ENCODE measurements at regions not wholly inside any gene's neighbourhood (a gene's known extent, or its start where the extent isn't known, plus 50 kb on each side); places are given as distances from the start of the nearest gene placed in this dataset.

DNA sequence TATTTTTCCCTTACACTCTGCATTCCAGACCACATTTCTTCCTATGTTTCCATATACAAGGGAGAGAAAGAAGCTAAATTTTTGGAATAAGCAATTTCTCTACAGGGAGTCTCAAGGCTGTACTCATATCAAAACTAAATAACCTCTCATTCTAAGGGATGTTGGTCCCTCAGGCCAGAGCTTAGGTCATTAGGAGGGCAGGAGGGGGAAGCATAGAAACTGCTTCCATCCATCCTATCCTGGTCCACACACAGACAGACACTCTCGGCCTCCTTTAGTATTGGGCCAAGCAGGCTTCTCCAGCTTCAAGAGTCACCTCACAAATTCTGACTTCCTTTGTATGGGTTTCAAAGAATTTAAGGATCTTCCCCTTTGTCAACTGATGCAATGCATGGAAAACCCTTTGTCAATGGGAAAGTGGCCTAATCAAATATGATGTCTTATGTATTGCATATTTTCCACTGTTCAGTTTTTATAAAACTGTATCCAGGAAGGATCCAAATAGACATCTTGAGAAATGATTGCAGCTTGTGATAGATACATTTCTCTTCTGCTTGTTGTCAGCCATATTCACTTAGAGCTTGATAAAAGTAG, 140.7 kb upstream of the RARB start (continued):
- TF ChIP-seq, protein P1, sequence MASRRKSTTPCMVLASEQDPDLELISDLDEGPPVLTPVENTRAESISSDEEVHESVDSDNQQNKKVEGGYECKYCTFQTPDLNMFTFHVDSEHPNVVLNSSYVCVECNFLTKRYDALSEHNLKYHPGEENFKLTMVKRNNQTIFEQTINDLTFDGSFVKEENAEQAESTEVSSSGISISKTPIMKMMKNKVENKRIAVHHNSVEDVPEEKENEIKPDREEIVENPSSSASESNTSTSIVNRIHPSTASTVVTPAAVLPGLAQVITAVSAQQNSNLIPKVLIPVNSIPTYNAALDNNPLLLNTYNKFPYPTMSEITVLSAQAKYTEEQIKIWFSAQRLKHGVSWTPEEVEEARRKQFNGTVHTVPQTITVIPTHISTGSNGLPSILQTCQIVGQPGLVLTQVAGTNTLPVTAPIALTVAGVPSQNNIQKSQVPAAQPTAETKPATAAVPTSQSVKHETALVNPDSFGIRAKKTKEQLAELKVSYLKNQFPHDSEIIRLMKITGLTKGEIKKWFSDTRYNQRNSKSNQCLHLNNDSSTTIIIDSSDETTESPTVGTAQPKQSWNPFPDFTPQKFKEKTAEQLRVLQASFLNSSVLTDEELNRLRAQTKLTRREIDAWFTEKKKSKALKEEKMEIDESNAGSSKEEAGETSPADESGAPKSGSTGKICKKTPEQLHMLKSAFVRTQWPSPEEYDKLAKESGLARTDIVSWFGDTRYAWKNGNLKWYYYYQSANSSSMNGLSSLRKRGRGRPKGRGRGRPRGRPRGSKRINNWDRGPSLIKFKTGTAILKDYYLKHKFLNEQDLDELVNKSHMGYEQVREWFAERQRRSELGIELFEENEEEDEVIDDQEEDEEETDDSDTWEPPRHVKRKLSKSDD (conservative IDR thresholded peaks at IDR 0.05; ENCODE audit: low read length): no peak
- TF ChIP-seq DDX20 (tag; IDR thresholded peaks at IDR 0.05; ENCODE audit: low read depth): no peak

DNA sequence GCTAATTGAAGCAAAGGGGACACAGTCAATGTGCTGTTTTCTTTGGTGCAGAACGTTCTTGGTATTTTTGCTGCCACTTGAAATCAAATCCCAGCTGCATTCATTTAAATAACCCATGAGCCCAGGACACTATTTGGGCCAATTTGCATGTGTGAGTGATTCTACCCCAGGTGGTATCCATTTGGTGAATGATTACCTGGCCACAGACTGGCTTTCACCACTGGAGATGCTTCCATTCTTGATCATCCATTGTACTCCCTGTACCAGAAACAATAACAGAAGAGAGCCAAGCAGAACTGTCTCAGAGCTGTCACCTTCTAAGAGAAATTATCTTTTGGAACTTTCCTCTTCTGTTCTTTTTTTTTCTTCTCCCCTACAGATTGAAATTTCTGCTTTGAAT, 139.7 kb upstream of the RARB start:
- H3K4me3 ChIP-seq: no peak overlapping the region
- no peaks in the 10 kb centered on the region for H3K9me1 ChIP-seq (ENCODE audit: control insufficient read depth, insufficient read depth, low read length)
- no peak for FAIRE-seq
- H3K9ac ChIP-seq (ENCODE audit: insufficient read depth in 1 of 2, low read depth in 2 of 2, low read length in 2 of 2): no peak overlapping the region
- in situ Hi-C loops (cut with MboI) (no loop called here), intact Hi-C loops (cut with micrococcal nuclease) (no loop called here)
- ChIA-PET CTCF (ENCODE audit: low intra/inter-chr PET ratio) (no interaction called here), POLR2A (no interaction called here)
- no TSS peak for BruUV-seq (replicated peaks)
- no peak for ATAC-seq
- H3K27me3 ChIP-seq (ENCODE audit: control insufficient read depth in 2 of 2, insufficient read depth in 2 of 2, low read length in 2 of 2): no peaks in the 10 kb centered on the region
- no peaks in the 10 kb centered on the region for H4K20me1 ChIP-seq (replicated peaks; ENCODE audit: control insufficient read depth, insufficient read depth, low read length)
- DNase-seq (ENCODE audit: extremely low read depth in 1 of 4, low spot score in 3 of 4): no peak
- H3K79me2 ChIP-seq (ENCODE audit: control insufficient read depth, insufficient read depth, low read length): no peaks in the 10 kb centered on the region
- no peak overlapping the region for H2AFZ ChIP-seq (ENCODE audit: low read depth, low read length)
- no peaks in the 10 kb centered on the region for H3K36me3 ChIP-seq (ENCODE audit: control insufficient read depth, insufficient read depth, low read length)
- 0% methylated on average over 1 of the region's 1 CpG for WGBS (ENCODE audit: insufficient coverage, low coverage, missing lambda C conversion rate)
- no peak overlapping the region for H3K27ac ChIP-seq (ENCODE audit: extremely low read depth, low read depth, low read length)
- H3K4me1 ChIP-seq (replicated peaks in 1 of 2; ENCODE audit: control insufficient read depth in 2 of 2, insufficient read depth in 2 of 2, low read length in 2 of 2): no peaks in the 10 kb centered on the region
- H3K9me3 ChIP-seq (replicated peaks; ENCODE audit: control insufficient read depth, insufficient read depth, low read depth, low read length): no peaks in the 10 kb centered on the region
- no peak overlapping the region for H3K4me2 ChIP-seq (ENCODE audit: insufficient read depth, low read length)
- TF ChIP-seq CHD1 (IDR thresholded peaks at IDR 0.05; ENCODE audit: low read length) (no peak), ZNF584 (CRISPR knock-in tag; IDR thresholded peaks at IDR 0.05; ENCODE audit: low read depth) (no peak), MYNN (IDR thresholded peaks at IDR 0.05) (no peak), MYNN (CRISPR knock-in tag; IDR thresholded peaks at IDR 0.05) (no peak), ZNF253 (CRISPR knock-in tag; conservative IDR thresholded peaks at IDR 0.05) (no peak), GTF2E2 (tag; IDR thresholded peaks at IDR 0.05) (no peak), DNMT1 (IDR thresholded peaks at IDR 0.05) (no peak), ZNF217 (CRISPR knock-in tag; IDR thresholded peaks at IDR 0.05) (no peak), GABPB1 (CRISPR knock-in tag; IDR thresholded peaks at IDR 0.05) (no peak), XRCC4 (IDR thresholded peaks at IDR 0.05; ENCODE audit: extremely low read depth, insufficient read depth, insufficient read length) (no peak), TBP (optimal IDR thresholded peaks at IDR 0.05; ENCODE audit: low read depth, low read length) (no peak), KLF6 (CRISPR knock-in tag; IDR thresholded peaks at IDR 0.05; ENCODE audit: borderline replicate concordance) (no peak)
- TF ChIP-seq, protein P2, sequence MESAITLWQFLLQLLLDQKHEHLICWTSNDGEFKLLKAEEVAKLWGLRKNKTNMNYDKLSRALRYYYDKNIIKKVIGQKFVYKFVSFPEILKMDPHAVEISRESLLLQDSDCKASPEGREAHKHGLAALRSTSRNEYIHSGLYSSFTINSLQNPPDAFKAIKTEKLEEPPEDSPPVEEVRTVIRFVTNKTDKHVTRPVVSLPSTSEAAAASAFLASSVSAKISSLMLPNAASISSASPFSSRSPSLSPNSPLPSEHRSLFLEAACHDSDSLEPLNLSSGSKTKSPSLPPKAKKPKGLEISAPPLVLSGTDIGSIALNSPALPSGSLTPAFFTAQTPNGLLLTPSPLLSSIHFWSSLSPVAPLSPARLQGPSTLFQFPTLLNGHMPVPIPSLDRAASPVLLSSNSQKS (CRISPR knock-in tag; IDR thresholded peaks at IDR 0.05): no peak
- TF ChIP-seq, protein P3, sequence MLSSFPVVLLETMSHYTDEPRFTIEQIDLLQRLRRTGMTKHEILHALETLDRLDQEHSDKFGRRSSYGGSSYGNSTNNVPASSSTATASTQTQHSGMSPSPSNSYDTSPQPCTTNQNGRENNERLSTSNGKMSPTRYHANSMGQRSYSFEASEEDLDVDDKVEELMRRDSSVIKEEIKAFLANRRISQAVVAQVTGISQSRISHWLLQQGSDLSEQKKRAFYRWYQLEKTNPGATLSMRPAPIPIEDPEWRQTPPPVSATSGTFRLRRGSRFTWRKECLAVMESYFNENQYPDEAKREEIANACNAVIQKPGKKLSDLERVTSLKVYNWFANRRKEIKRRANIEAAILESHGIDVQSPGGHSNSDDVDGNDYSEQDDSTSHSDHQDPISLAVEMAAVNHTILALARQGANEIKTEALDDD (IDR thresholded peaks at IDR 0.05): no peak
- TF ChIP-seq, protein P4, sequence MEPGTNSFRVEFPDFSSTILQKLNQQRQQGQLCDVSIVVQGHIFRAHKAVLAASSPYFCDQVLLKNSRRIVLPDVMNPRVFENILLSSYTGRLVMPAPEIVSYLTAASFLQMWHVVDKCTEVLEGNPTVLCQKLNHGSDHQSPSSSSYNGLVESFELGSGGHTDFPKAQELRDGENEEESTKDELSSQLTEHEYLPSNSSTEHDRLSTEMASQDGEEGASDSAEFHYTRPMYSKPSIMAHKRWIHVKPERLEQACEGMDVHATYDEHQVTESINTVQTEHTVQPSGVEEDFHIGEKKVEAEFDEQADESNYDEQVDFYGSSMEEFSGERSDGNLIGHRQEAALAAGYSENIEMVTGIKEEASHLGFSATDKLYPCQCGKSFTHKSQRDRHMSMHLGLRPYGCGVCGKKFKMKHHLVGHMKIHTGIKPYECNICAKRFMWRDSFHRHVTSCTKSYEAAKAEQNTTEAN (CRISPR knock-in tag; IDR thresholded peaks at IDR 0.05): no peak

Data from K562 (cell line).